Prostate gland (tissue), 2 donors: ENCODE measurements at regions not wholly inside any gene's neighbourhood (a gene's known extent, or its start where the extent isn't known, plus 50 kb on each side); places are given as distances from the start of the nearest gene placed in this dataset.

Source experiments
- DNase-seq: peaks from one replicate; pipeline ENCODE4 v3.0.0-alpha.2; 2019; ENCODE audit warnings: low spot score
- H3K27ac ChIP-seq, 2 donors: fragments of 200-600 bp; sonication (generic); 2 replicates each; pipeline ENCODE4 v1.5.1; 2017 to 2019
- H3K27me3 ChIP-seq: fragments of 200-600 bp; sonication (generic); replicated peaks from 2 replicates; pipeline ENCODE4 v1.5.1; 2019; ENCODE audit not compliant: insufficient read depth
- H3K36me3 ChIP-seq, 2 donors: fragments of 200-600 bp; sonication (generic); 1 replicate in 1 of 2; 2 replicates in 1 of 2; pipeline versions ENCODE4 v1.5.1 to v1.8.1; 2017 to 2019
- H3K4me1 ChIP-seq: fragments of 200-600 bp; sonication (generic); replicated peaks from 2 replicates; pipeline ENCODE4 v1.5.1; 2019
- H3K4me3 ChIP-seq, 2 donors: fragments of 200-600 bp; sonication (generic); 2 replicates each; pipeline ENCODE4 v1.5.1; 2017 to 2019
- H3K9me3 ChIP-seq: fragments of 200-600 bp; sonication (generic); 2 replicates; pipeline ENCODE4 v1.5.1; 2017
- POLR2A ChIP-seq: fragments of 450-650 bp; IDR thresholded peaks from one replicate; pipeline ENCODE4 v1.6.1; 2016; ENCODE audit warnings: antibody characterized with exemption, mild to moderate bottlenecking
- POLR2AphosphoS5 ChIP-seq: sonication (generic); formaldehyde crosslinking; IDR thresholded peaks from one replicate; pipeline ENCODE4 v1.6.1; 2017; ENCODE audit warnings: antibody characterized with exemption
- WGBS: methylation state at CpG from one replicate; pipeline ENCODE4 v1.1.5; 2018; 5-methylcytosine and 5-hydroxymethylcytosine counted together
- intact Hi-C: fragments of 100-400 bp; cut with DNase I; formaldehyde crosslinking; loops from one replicate; pipeline ENCODE4 v1.14.2; 2022
- TF ChIP-seq, protein P1 (sequence below), 4 experiments: fragments of 200-600 bp in 2 of 4; fragments of 450-650 bp in 2 of 4; sonication (generic) in 2 of 4; IDR thresholded peaks; 1 replicate in 3 of 4; 2 replicates in 1 of 4; pipeline ENCODE4 v1.5.1; 2016 to 2019; ENCODE audit warnings: antibody characterized with exemption in 4 of 4, mild to moderate bottlenecking in 2 of 4, moderate library complexity in 2 of 4

DNA sequence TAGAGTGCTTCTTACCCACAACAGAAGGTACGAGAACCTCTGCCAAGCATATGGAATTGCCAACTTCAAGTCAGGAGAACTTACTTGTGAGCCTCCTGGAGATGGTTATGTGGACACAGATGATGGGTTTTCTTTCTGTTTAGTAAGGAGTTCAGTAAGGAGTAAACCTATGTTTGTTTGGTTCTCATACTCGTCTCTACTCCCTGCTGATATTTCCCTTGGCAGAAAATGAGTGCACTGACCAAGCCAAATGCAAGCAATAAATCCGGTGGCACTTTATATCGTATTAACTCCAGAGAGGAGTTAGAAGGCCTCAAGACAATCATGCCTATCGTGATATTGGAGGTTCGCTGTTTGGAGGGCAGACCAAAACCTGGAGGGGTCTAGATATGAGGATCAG lies 83.2 kb upstream of the CYP1B1 start:
- H3K9me3 ChIP-seq, result no peaks in the 10 kb centered on the region
- H3K4me1 ChIP-seq, result peaks cover 27% of the 10 kb centered on the region
- intact Hi-C loops, result no loop called here
- no peaks in the 10 kb centered on the region for H3K36me3 ChIP-seq
- H3K4me3 ChIP-seq, result no peak overlapping the region
- DNase-seq, result no peak
- TF ChIP-seq POLR2A, result no peak
- no peak for TF ChIP-seq POLR2AphosphoS5
- TF ChIP-seq, protein P1, sequence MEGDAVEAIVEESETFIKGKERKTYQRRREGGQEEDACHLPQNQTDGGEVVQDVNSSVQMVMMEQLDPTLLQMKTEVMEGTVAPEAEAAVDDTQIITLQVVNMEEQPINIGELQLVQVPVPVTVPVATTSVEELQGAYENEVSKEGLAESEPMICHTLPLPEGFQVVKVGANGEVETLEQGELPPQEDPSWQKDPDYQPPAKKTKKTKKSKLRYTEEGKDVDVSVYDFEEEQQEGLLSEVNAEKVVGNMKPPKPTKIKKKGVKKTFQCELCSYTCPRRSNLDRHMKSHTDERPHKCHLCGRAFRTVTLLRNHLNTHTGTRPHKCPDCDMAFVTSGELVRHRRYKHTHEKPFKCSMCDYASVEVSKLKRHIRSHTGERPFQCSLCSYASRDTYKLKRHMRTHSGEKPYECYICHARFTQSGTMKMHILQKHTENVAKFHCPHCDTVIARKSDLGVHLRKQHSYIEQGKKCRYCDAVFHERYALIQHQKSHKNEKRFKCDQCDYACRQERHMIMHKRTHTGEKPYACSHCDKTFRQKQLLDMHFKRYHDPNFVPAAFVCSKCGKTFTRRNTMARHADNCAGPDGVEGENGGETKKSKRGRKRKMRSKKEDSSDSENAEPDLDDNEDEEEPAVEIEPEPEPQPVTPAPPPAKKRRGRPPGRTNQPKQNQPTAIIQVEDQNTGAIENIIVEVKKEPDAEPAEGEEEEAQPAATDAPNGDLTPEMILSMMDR (IDR thresholded peaks at IDR 0.05), result no peak
- 42% methylated on average over 6 of the region's 6 CpGs for WGBS
- peak overlapping the region; percentile 74 to 84 for H3K27ac ChIP-seq
- no peaks in the 10 kb centered on the region for H3K27me3 ChIP-seq

DNA sequence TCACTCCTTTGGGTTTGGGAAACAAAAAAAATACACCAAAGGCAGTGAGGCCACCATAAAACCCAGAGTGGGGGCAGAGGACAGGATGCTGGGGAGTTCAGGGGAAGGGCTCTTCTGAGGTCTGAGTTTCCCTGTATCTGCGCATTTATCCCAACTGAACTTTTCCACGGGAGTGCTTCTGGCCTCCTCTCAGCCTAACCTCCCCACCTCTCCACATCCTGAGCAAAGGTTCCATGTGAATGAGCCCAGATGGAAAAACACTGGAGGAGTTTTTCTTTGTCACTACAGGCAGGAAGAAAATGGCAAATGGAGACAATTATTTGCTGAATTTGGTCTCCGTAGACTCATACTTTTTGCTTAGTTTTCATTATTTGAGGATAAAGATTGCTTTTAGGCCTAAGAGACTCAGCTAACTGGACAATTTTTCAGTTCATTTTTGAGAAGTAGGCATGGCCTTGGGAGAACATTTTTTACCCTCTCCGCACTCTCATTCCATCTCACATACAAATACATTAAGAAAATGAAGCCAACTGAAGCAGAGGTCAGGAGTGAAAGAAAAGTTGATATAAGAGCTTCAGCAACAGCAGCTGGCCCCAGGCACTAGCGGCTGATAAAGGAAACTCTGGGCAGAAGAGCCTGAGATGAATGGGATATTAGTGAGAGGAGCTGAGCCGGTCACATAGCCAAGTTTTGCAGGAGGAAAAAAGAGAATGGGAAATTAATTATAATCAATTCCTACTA lies 82.6 kb upstream of the CYP1B1 start:
- no peak for TF ChIP-seq POLR2A
- TF ChIP-seq, protein P1 (IDR thresholded peaks at IDR 0.05), result no peak
- no peak for TF ChIP-seq POLR2AphosphoS5
- H3K4me3 ChIP-seq, result no peak overlapping the region
- H3K9me3 ChIP-seq, result no peaks in the 10 kb centered on the region
- intact Hi-C loops, result no loop called here
- 78% methylated on average over 6 of the region's 6 CpGs for WGBS
- DNase-seq, result no peak
- peak overlapping the region; percentile 74 to 84 for H3K27ac ChIP-seq
- H3K27me3 ChIP-seq, result no peaks in the 10 kb centered on the region
- peaks cover 27% of the 10 kb centered on the region for H3K4me1 ChIP-seq
- no peaks in the 10 kb centered on the region for H3K36me3 ChIP-seq

DNA sequence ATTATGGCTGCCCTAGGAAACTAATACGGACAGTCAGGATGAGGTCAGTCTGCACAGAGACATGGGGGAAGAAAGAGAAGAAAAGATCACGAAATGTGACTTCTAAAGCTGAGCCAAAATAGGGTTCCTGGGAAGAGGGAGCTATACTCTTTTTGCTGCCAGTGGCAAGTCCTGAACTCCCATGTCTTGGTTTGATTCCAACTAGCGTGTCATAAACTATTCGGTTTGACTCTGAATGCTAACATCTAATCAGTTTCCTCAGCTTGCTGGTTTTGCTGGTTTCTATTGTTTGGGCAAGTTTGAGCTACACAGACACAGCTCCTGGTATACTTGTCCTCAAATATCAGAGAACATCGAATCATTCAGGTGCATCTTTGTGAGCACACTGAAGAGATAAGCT lies 80.5 kb upstream of the CYP1B1 start:
- H3K27me3 ChIP-seq, result no peaks in the 10 kb centered on the region
- H3K36me3 ChIP-seq, result no peaks in the 10 kb centered on the region
- H3K27ac ChIP-seq, result peak overlapping the region; percentile 74 to 84
- H3K9me3 ChIP-seq, result no peaks in the 10 kb centered on the region
- intact Hi-C loops, result no loop called here
- peaks cover 27% of the 10 kb centered on the region for H3K4me1 ChIP-seq
- TF ChIP-seq, protein P1 (IDR thresholded peaks at IDR 0.05), result no peak
- peak; percentile 37 for TF ChIP-seq POLR2AphosphoS5
- no peak for DNase-seq
- no peak overlapping the region for H3K4me3 ChIP-seq
- 19% methylated on average over 5 of the region's 5 CpGs for WGBS

DNA sequence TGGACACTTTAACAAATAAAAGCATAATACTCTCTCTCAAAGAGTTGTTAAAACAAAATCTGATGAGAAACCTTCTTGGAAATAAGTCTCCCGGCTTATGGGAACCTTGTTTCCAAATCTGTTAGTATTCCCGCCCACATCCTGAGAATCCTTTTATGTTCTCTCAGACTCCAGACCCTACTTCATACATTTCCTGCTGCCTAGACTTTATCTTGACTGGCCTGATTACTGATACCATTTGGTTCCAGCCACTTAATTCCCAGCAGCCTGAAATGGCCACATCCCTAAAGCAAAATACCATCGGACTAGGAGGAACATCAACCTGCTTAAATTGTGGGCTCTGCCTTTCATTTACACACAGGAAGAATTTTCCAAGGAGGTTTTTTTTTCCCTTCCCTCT lies 79.1 kb upstream of the CYP1B1 start:
- WGBS, result 74% methylated on average over 3 of the region's 3 CpGs
- intact Hi-C loops, result no loop called here
- Histone ChIP-seq H3K27me3 (no peaks in the 10 kb centered on the region), H3K36me3 (no peaks in the 10 kb centered on the region), H3K4me3 (no peak overlapping the region), H3K4me1 (peaks cover 27% of the 10 kb centered on the region), H3K9me3 (no peaks in the 10 kb centered on the region), H3K27ac (peak overlapping the region in 1 of 2 donors; percentile 84)
- TF ChIP-seq, protein P1 (IDR thresholded peaks at IDR 0.05), result no peak
- TF ChIP-seq POLR2A (no peak), POLR2AphosphoS5 (no peak)
- no peak for DNase-seq

DNA sequence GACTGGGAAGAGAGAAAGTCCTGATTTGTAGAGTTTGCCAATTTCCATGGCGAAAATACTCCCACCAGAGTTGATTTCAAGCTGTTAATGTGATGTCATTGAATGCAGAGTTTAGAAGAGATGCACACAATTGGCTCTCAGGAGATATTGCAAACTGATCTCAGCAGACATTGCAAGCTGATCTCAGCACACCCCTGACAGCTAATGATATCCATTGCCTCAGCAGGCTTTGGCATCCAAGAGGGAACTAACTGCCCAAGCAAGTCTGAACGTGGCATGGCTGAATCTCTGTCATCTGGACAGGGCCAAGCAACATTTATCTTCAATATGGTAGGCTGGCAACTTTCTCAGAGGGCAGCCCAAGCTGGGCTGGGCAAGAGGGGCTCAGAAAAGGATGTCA lies 78.4 kb upstream of the CYP1B1 start:
- TF ChIP-seq POLR2A, result no peak
- peak; percentile 17 for TF ChIP-seq POLR2AphosphoS5
- no peaks in the 10 kb centered on the region for H3K36me3 ChIP-seq
- peaks cover 26% of the 10 kb centered on the region for H3K4me1 ChIP-seq
- peak overlapping the region in 1 of 2 donors; percentile 10 for H3K27ac ChIP-seq
- no peak for DNase-seq
- no peak overlapping the region for H3K4me3 ChIP-seq
- 55% methylated on average over 2 of the region's 2 CpGs for WGBS
- intact Hi-C loops, result no loop called here
- no peaks in the 10 kb centered on the region for H3K27me3 ChIP-seq
- no peaks in the 10 kb centered on the region for H3K9me3 ChIP-seq
